ENCODE measurements at regions not wholly inside any gene's neighbourhood (a gene's known extent, or its start where the extent isn't known, plus 50 kb on each side); places are given as distances from the start of the nearest gene placed in this dataset.

GRCh38 chr16:79391395-79391794 lies 209.1 kb downstream of the MAF start (continued):
- TF ChIP-seq TAF1 (IDR thresholded peaks at IDR 0.05; ENCODE audit: low read depth, low read length) = no peak

All from H1 (cell line).